Fibroblast of skin of abdomen (primary cell): ENCODE measurements at regions not wholly inside any gene's neighbourhood (a gene's known extent, or its start where the extent isn't known, plus 50 kb on each side); places are given as distances from the start of the nearest gene placed in this dataset.
"Not testable (repeated sequence)": the region's sequence is repeated elsewhere in the genome, so short reads cannot be mapped to it uniquely, and the experiment has no call there.

Source experiments
- DNase-seq: peaks from one replicate; pipeline ENCODE4 v3.0.0-alpha.2; 2013

- no peak for DNase-seq
Observed at GRCh38 chr16:61165797-61166196, 870.4 kb downstream of the CDH8 start.

- DNase-seq, result no peak
Observed at GRCh38 chr16:61150351-61150750, 885.9 kb downstream of the CDH8 start.

GRCh38 chr16:61149709-61150108, 886.5 kb downstream of the CDH8 start:
- DNase-seq, result no peak

GRCh38 chr16:61148930-61149329, 887.3 kb downstream of the CDH8 start:
- DNase-seq, result no peak

DNA sequence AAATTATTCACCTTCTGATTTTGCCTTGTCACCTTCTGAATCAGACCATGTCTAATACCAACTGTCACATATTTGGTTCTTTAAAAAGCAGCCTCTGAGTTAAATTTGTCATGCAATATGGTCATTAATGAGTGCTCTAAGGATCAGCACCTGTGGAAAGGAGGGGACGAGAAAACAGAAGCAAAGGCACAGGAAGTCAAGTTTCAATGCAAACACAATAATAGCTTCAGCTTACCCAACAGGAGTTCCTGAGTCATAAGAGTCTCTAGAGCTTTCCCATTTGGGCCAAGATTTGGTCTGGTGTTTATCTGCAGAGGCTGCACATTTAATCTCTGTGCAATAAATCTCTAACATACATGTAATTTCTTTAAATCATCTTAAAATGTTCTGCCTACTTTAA, 889.8 kb downstream of the CDH8 start:
- no peak for DNase-seq

DNA sequence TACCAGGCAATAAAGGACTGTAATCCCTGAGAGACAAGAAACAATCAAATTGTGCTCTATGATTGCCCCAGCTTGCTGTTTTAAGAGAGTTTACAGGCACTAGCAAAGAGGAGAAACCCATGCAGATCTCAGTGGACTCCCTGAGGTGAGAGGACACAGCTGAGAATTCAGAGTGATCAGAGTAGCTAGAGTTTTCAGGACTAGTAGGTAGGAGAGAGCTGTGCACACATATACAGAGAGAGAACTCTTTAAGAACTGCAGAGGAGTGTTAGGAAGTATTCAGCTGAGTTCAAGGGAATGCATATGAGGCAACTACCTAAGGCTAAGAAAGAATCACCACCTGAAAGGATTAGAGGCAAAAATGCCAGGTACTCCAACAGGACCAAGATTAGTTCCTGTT, 904.8 kb downstream of the CDH8 start:
- DNase-seq, result no peak

DNA sequence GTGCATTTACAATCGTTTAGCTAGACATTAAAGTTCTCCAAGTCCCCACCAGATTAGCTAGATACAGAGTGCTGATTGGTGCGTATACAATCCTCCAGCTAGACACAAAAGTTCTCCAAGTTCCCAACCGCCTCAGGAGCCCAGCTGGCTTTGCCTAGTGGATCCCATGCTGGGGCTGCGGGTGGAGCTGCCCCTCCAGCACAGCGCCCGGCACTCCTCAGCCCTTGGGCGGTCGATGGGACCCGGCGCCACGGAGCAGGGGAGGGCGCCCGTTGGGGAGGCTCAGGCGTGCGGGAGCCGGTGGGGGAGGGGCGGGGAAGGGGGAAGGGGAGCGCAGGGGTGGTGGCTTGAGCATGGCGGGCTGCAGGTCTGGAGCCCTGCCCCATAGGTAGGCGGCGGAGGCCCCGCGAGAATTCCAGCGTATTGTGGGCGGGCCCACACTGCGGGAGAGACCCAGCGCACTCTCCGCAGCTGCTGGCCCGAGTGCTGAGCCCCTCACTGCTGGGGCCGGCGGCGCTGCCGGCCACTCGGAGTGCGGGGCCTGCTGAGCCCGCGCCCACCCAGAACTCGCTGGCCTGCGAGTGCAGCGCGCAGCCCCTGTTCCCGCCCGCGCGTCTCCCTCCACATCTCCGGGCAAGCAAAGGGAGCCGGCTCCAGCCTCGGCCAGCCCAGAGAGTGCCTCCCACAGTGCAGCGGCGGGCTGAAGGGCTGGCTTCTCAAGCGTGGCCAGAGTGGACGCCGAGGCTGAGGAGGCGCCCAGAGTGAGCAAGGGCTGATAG, 907.5 kb downstream of the CDH8 start:
- no peak for DNase-seq

GRCh38 chr16:61105544-61105943, 930.7 kb downstream of the CDH8 start:
- DNase-seq, result no peak

- DNase-seq, result no peak
Observed at GRCh38 chr16:61098505-61098904, 937.7 kb downstream of the CDH8 start.

- DNase-seq, result not testable (repeated sequence)
Observed at GRCh38 chr16:61091300-61091699, 944.9 kb downstream of the CDH8 start.

GRCh38 chr16:61083711-61084110, 952.5 kb downstream of the CDH8 start:
- no peak for DNase-seq

GRCh38 chr16:61074324-61074723, 961.9 kb downstream of the CDH8 start:
- no peak for DNase-seq

DNA sequence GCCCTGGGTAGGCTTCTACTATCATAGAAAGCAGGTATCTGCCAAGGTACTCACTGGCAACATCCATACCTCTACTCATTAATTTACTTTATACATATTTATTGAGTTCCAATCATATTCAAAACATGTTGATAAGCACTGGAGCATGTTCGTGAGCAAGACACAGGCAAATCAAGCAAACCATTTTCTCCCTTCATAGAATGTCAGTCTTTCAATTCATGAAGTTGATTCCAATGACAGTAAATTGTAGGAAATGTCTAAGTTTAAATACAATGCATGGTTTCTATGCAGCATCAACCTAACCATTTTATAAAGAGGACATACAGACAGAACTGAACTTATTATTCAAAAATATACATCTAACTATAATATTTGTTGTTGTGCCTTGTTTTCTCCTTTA, 978.6 kb downstream of the CDH8 start:
- DNase-seq, result no peak

DNA sequence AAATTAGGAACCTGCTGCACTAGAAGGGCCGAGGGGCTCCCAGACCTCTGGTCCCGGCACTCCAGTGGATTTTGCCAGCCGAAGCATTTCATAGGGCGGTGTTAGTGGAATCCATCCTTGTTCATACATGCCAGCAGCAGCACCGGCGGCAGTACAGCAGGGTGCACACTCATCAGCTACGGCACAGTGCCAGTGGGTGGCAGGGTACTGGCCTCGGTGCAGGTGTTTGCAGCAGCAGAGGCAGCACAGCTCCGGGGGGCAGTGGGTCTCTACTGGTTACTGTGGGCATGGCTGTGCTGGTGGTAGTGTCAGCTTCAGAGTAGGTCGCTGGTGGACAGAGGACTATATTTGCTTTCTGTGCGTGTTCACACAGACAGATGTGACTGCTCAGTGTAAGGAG, 985.7 kb downstream of the CDH8 start:
- DNase-seq, result no peak

GRCh38 chr16:61045931-61046330, 990.3 kb downstream of the CDH8 start:
- DNase-seq, result no peak

DNA sequence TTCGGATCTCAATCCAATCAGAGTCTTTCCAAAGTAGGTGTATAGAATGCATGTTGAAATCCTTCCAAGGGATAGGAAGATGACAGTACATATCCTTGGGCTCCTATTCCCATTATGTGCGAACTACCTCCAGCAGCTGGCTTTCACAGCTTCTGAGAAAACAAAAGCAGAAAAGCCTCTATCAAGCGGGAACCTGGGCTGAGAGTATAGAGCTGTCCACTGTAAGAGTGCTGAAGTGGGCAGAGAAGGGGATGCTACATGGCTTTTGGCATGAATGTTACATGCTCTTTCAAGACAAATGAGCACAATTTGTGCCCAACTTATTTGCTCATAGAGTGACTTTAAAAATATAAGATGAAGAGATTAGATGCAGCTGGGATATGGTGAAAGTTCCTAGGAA, 993.5 kb downstream of the CDH8 start:
- peak; percentile 0 for DNase-seq

GRCh38 chr16:61030616-61031015, 1005.6 kb downstream of the CDH8 start:
- no peak for DNase-seq

DNA sequence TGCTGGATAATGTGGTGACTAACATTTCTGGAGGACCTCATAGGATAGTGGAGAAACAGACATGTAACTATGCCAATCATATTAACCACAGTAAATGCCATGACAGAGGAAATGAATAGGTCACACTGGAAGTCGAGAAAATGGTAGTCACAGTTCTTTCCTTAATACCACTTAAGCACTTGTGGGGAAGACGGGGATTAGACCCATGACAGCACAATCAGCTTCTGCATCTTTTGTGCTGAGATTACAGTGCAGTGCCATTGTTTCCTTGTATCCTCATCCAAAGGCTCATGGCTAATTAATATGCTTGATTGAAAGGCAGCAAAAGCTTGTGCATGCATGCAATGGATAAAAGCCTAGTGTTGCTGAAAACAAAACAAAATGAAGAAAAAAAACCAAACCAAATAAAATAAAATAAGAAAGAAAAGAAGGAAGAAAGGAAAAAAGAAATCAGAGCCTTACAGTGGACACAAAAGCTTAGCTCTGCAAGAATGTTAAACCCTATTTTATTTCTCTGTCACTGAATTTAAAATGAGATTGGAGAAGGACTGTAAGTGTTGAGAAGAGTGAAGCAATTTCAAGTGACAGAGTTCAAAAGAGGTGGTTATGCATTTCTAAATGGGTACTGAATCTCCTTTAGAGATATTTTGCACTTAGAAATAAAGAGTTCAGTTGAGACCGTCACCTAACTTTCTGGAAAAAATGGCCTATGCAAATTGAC, 1011.9 kb downstream of the CDH8 start:
- DNase-seq, result no peak

DNA sequence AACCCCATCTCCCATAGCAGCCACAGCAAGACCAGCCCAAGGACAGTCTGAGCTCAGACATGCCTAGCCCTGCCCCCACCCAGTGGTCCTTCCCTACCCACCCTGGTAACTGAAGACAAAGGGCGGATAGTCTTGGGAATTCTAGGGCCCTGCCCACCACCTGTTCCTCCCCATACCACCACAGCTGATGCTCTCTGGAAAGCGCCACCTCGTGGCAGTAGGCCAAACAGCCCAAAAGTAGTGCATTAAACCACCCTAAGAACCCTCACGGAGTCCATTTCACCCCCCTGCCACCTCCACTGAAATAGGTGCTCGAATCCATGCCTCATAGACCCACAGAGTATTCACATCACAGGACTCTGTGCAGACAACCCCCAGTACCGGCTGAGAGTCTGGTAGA, 1021.4 kb downstream of the CDH8 start:
- DNase-seq, result no peak

- DNase-seq, result no peak
Observed at GRCh38 chr16:61007694-61008093, 1028.5 kb downstream of the CDH8 start.

DNA sequence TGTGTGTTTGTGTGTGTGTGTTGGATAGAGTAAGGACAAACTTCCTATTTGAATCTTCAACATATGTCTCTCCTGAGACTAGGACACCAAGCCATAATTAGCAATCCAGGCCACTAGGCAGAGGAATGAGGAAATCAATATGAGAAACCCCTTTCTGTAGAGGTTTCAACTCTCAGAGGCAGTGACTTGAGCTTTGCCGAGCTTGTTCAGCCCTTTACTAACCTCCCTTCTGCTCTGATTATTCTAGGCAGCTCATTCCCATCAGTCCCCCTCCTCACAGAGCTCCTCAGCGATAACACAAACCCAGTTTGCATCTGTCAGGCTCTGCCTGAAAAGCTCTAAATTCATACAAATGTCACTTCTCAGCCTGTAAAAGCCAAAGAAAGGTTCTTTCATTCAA, 1030.3 kb downstream of the CDH8 start:
- no peak for DNase-seq

GRCh38 chr16:61002479-61003204, 1033.6 kb downstream of the CDH8 start:
- DNase-seq, result no peak

DNA sequence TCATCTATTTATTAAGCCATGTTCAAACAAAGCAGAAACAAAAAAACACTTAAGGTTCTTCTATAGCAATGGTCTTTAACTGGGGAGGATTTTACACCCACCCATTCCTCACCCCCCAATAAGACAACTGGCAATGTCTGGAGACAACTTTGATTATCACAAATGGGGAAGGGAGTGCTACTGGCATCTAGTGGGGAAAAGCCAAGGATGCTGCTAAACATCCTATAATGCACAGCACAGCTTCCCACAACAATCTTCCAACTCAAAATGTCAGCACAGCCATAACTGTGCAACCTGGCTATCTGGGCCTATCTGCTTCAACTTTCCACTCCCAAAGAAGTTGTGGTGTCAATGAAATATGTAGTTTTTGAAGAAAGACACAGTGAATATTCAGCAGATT, 1044.4 kb downstream of the CDH8 start:
- DNase-seq, result no peak

DNA sequence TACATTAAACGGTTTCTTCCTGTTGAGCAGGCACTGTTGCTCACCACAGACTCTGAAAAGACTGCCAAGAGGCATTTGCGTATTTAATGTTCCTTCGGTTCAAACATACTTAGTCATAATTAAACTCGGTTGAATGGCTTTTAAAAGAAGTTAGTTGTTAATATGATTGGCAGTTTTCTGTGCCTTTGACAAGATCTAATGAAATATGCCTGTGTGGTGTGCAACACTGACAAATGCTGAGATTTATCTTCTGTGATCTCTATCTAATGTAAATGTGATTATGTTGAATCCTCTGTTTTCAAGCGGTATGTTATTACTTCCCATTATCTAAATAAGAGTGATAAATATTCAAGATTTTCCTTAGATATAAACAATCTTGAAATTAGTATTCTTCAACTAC, 1046.6 kb downstream of the CDH8 start:
- DNase-seq, result no peak
